ENCODE measurements at regions not wholly inside any gene's neighbourhood (a gene's known extent, or its start where the extent isn't known, plus 50 kb on each side); places are given as distances from the start of the nearest gene placed in this dataset.
"Not testable (repeated sequence)": the region's sequence is repeated elsewhere in the genome, so short reads cannot be mapped to it uniquely, and the experiment has no call there.

GRCh38 chr22:19598054-19598855 lies 74.0 kb upstream of the CLDN5 start:
- Histone ChIP-seq H3K79me1 (ENCODE audit: low read length) (no peaks in the 10 kb centered on the region), H3K18ac (ENCODE audit: low read length) (no peak overlapping the region), H3K56ac (ENCODE audit: low read length) (no peak overlapping the region), H3K4me2 (ENCODE audit: low read length) (no peak overlapping the region), H2AK5ac (ENCODE audit: low read length) (no peak overlapping the region), H2BK15ac (replicated peaks; ENCODE audit: low read depth) (no peak overlapping the region), H3K4ac (ENCODE audit: low read depth, low read length) (no peak overlapping the region), H2BK5ac (ENCODE audit: low read length) (no peak overlapping the region), H3K27me3 (ENCODE audit: insufficient read depth, low read length, poor library complexity) (no peaks in the 10 kb centered on the region), H3K4me1 (ENCODE audit: control insufficient read depth, low read depth, low read length) (no peaks in the 10 kb centered on the region), H2BK120ac (ENCODE audit: low read depth, low read length) (no peak overlapping the region), H3K9ac (ENCODE audit: low read length) (no peak overlapping the region), H3K27ac (ENCODE audit: low read depth, low read length) (no peak overlapping the region), H4K8ac (ENCODE audit: low read depth, low read length) (no peak overlapping the region), H3K36me3 (ENCODE audit: control insufficient read depth, insufficient read depth, low read length) (no peaks in the 10 kb centered on the region), H4K5ac (ENCODE audit: low read length) (no peak overlapping the region), H3K4me3 (ENCODE audit: low read length) (no peak overlapping the region), H3K79me2 (ENCODE audit: control insufficient read depth, insufficient read depth, low read length) (no peaks in the 10 kb centered on the region), H3K23ac (ENCODE audit: low read length) (no peak overlapping the region)
- WGBS (ENCODE audit: extremely low coverage, insufficient coverage, low lambda C conversion rate) = no CpG with 5 or more reads among the region's 10 CpGs
- no peak for DNase-seq

- Histone ChIP-seq H2AK5ac (ENCODE audit: low read length) (no peak overlapping the region), H3K27ac (ENCODE audit: low read depth, low read length) (no peak overlapping the region), H3K79me1 (ENCODE audit: low read length) (no peaks in the 10 kb centered on the region), H3K27me3 (ENCODE audit: insufficient read depth, low read length, poor library complexity) (no peaks in the 10 kb centered on the region), H4K8ac (ENCODE audit: low read depth, low read length) (no peak overlapping the region), H3K4me1 (ENCODE audit: control insufficient read depth, low read depth, low read length) (no peaks in the 10 kb centered on the region), H3K4me3 (ENCODE audit: low read length) (no peak overlapping the region), H3K79me2 (ENCODE audit: control insufficient read depth, insufficient read depth, low read length) (no peaks in the 10 kb centered on the region), H2BK15ac (replicated peaks; ENCODE audit: low read depth) (no peak overlapping the region), H3K9ac (ENCODE audit: low read length) (no peak overlapping the region), H3K4me2 (ENCODE audit: low read length) (no peak overlapping the region), H2BK120ac (ENCODE audit: low read depth, low read length) (no peak overlapping the region), H3K56ac (ENCODE audit: low read length) (no peak overlapping the region), H3K18ac (ENCODE audit: low read length) (no peak overlapping the region), H4K5ac (ENCODE audit: low read length) (no peak overlapping the region), H3K36me3 (ENCODE audit: control insufficient read depth, insufficient read depth, low read length) (no peaks in the 10 kb centered on the region), H3K23ac (ENCODE audit: low read length) (no peak overlapping the region), H2BK5ac (ENCODE audit: low read length) (no peak overlapping the region), H3K4ac (ENCODE audit: low read depth, low read length) (no peak overlapping the region)
- WGBS (ENCODE audit: extremely low coverage, insufficient coverage, low lambda C conversion rate) = no CpG with 5 or more reads among the region's 5 CpGs
- no peak for DNase-seq
Measured at GRCh38 chr22:19599004-19599403, 74.8 kb upstream of the CLDN5 start.

- Histone ChIP-seq H3K18ac (ENCODE audit: low read length) (no peak overlapping the region), H3K4ac (ENCODE audit: low read depth, low read length) (no peak overlapping the region), H3K27me3 (ENCODE audit: insufficient read depth, low read length, poor library complexity) (no peaks in the 10 kb centered on the region), H3K4me1 (ENCODE audit: control insufficient read depth, low read depth, low read length) (no peaks in the 10 kb centered on the region), H3K23ac (ENCODE audit: low read length) (no peak overlapping the region), H3K4me3 (ENCODE audit: low read length) (no peak overlapping the region), H2BK15ac (replicated peaks; ENCODE audit: low read depth) (no peak overlapping the region), H3K79me1 (ENCODE audit: low read length) (no peaks in the 10 kb centered on the region), H3K79me2 (ENCODE audit: control insufficient read depth, insufficient read depth, low read length) (no peaks in the 10 kb centered on the region), H2BK5ac (ENCODE audit: low read length) (no peak overlapping the region), H4K5ac (ENCODE audit: low read length) (no peak overlapping the region), H4K8ac (ENCODE audit: low read depth, low read length) (no peak overlapping the region), H3K27ac (ENCODE audit: low read depth, low read length) (no peak overlapping the region), H3K9ac (ENCODE audit: low read length) (no peak overlapping the region), H3K4me2 (ENCODE audit: low read length) (no peak overlapping the region), H2AK5ac (ENCODE audit: low read length) (no peak overlapping the region), H2BK120ac (ENCODE audit: low read depth, low read length) (no peak overlapping the region), H3K36me3 (ENCODE audit: control insufficient read depth, insufficient read depth, low read length) (no peaks in the 10 kb centered on the region), H3K56ac (ENCODE audit: low read length) (no peak overlapping the region)
- no peak for DNase-seq
- no CpG with 5 or more reads among the region's 12 CpGs for WGBS (ENCODE audit: extremely low coverage, insufficient coverage, low lambda C conversion rate)
Measured at GRCh38 chr22:19599626-19600243, 75.5 kb upstream of the CLDN5 start.

- H3K27me3 ChIP-seq (ENCODE audit: insufficient read depth, low read length, poor library complexity); DNase-seq; H3K79me2 ChIP-seq (ENCODE audit: control insufficient read depth, insufficient read depth, low read length); H3K36me3 ChIP-seq (ENCODE audit: control insufficient read depth, insufficient read depth, low read length); H3K79me1 ChIP-seq (ENCODE audit: low read length); H2BK15ac ChIP-seq (replicated peaks; ENCODE audit: low read depth); H3K23ac ChIP-seq (ENCODE audit: low read length); H3K9ac ChIP-seq (ENCODE audit: low read length); H3K18ac ChIP-seq (ENCODE audit: low read length); H3K4ac ChIP-seq (ENCODE audit: low read depth, low read length); H2AK5ac ChIP-seq (ENCODE audit: low read length); H4K5ac ChIP-seq (ENCODE audit: low read length); H3K4me2 ChIP-seq (ENCODE audit: low read length); H3K27ac ChIP-seq (ENCODE audit: low read depth, low read length); H3K4me3 ChIP-seq (ENCODE audit: low read length); H2BK120ac ChIP-seq (ENCODE audit: low read depth, low read length); H4K8ac ChIP-seq (ENCODE audit: low read depth, low read length); H2BK5ac ChIP-seq (ENCODE audit: low read length); H3K4me1 ChIP-seq (ENCODE audit: control insufficient read depth, low read depth, low read length); H3K56ac ChIP-seq (ENCODE audit: low read length): not testable (repeated sequence)
- WGBS (ENCODE audit: extremely low coverage, insufficient coverage, low lambda C conversion rate) = no CpG with 5 or more reads among the region's 4 CpGs
Measured at GRCh38 chr22:19603346-19603745, 79.1 kb upstream of the CLDN5 start.

GRCh38 chr22:19603767-19604166 lies 79.6 kb upstream of the CLDN5 start:
- H3K27ac ChIP-seq (ENCODE audit: low read depth, low read length) = no peak overlapping the region
- no peak overlapping the region for H2BK5ac ChIP-seq (ENCODE audit: low read length)
- H3K56ac ChIP-seq (ENCODE audit: low read length) = no peak overlapping the region
- H3K79me2 ChIP-seq (ENCODE audit: control insufficient read depth, insufficient read depth, low read length) = no peaks in the 10 kb centered on the region
- no peak overlapping the region for H3K4me3 ChIP-seq (ENCODE audit: low read length)
- WGBS (ENCODE audit: extremely low coverage, insufficient coverage, low lambda C conversion rate) = no CpG with 5 or more reads among the region's 3 CpGs
- no peak for DNase-seq
- no peak overlapping the region for H3K4ac ChIP-seq (ENCODE audit: low read depth, low read length)
- H4K5ac ChIP-seq (ENCODE audit: low read length) = no peak overlapping the region
- H2BK15ac ChIP-seq (replicated peaks; ENCODE audit: low read depth) = no peak overlapping the region
- no peak overlapping the region for H4K8ac ChIP-seq (ENCODE audit: low read depth, low read length)
- no peak overlapping the region for H3K23ac ChIP-seq (ENCODE audit: low read length)
- no peaks in the 10 kb centered on the region for H3K27me3 ChIP-seq (ENCODE audit: insufficient read depth, low read length, poor library complexity)
- no peak overlapping the region for H3K18ac ChIP-seq (ENCODE audit: low read length)
- H3K4me2 ChIP-seq (ENCODE audit: low read length) = no peak overlapping the region
- H3K4me1 ChIP-seq (ENCODE audit: control insufficient read depth, low read depth, low read length) = no peaks in the 10 kb centered on the region
- no peak overlapping the region for H2AK5ac ChIP-seq (ENCODE audit: low read length)
- H3K79me1 ChIP-seq (ENCODE audit: low read length) = no peaks in the 10 kb centered on the region
- H3K36me3 ChIP-seq (ENCODE audit: control insufficient read depth, insufficient read depth, low read length) = no peaks in the 10 kb centered on the region
- H2BK120ac ChIP-seq (ENCODE audit: low read depth, low read length) = no peak overlapping the region
- H3K9ac ChIP-seq (ENCODE audit: low read length) = no peak overlapping the region

Data from mesendoderm (in vitro differentiated cells).